Activated naive CD8-positive, alpha-beta T cell treated with anti-CD3 and anti-CD28 coated beads, Interleukin-2, amount 50 U/mL, for 24 hours (primary cell): ENCODE measurements at regions not wholly inside any gene's neighbourhood (a gene's known extent, or its start where the extent isn't known, plus 50 kb on each side); places are given as distances from the start of the nearest gene placed in this dataset.
A peak's percentile ranks its signal among the peaks of the same experiment; 100 is the strongest.

ENCODE experiments used
- ATAC-seq: fragments of 150-1000 bp; cut with Tn5 transposase; one replicate; pipeline ENCODE4 v1.10.0; 2021
- DNase-seq: peaks from one replicate; pipeline ENCODE4 v3.0.0; 2021
- H3K27ac Mint-ChIP-seq: one replicate; pipeline ENCODE4 v1.8.0; 2021; ENCODE audit warnings: mild to moderate bottlenecking, mixed read lengths
- H3K27me3 Mint-ChIP-seq: one replicate; pipeline ENCODE4 v1.8.0; 2021; ENCODE audit warnings: mixed read lengths
- H3K36me3 Mint-ChIP-seq: one replicate; pipeline ENCODE4 v1.8.0; 2021; ENCODE audit warnings: low read depth, mixed read lengths
- H3K4me1 Mint-ChIP-seq: one replicate; pipeline ENCODE4 v1.8.0; 2021; ENCODE audit warnings: mixed read lengths
- H3K4me3 Mint-ChIP-seq: one replicate; pipeline ENCODE4 v1.8.0; 2021; ENCODE audit warnings: mild to moderate bottlenecking, moderate library complexity, mixed read lengths
- H3K9me3 Mint-ChIP-seq: one replicate; pipeline ENCODE4 v1.8.0; 2021; ENCODE audit warnings: mixed read lengths

DNA sequence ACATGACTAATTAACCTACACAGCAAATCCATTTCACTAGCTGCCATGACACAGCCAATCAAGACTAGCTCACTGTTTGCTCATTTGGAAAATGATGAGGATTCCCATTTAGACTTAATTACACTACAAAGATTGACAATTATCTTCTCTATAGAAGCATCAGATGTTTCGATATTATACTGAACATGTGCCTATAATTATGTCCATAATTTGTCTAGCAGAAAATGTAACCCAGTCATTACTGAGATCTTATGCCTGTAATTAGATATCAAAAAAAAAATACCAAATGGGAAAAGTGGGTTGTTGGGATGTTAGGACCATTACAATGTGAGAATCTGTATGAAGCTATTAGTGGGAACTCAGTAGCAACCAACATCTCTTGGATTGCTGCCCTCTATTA, 344.2 kb upstream of the MCTP2 start:
- Mint-ChIP-seq H3K4me1 (no peaks in the 10 kb centered on the region), H3K4me3 (no peak overlapping the region), H3K27ac (no peak overlapping the region), H3K27me3 (peaks cover 3% of the 10 kb centered on the region), H3K36me3 (no peaks in the 10 kb centered on the region), H3K9me3 (no peaks in the 10 kb centered on the region)
- DNase-seq (no peak), ATAC-seq (no peak)

DNA sequence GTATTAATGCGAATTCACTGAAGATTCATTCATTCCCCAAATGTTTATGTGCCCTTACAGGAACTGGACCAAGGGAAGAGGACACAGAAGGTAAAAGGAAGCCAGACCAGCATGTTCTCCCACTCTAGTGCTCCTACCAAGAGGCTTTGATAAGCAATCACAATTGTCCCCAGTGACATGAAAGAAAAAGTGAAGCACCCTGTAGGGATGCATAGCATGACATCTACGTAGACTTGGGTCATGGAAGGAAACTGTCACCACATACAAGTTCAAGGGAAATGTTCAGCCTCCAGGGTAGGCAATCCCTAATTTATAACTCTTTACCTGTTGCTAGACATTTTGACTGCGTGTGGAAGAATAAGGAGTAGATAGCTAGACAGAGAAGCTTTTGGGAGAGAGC, 348.6 kb upstream of the MCTP2 start:
- Mint-ChIP-seq H3K27ac (no peak overlapping the region), H3K4me1 (no peaks in the 10 kb centered on the region), H3K4me3 (no peak overlapping the region), H3K9me3 (no peaks in the 10 kb centered on the region), H3K36me3 (no peaks in the 10 kb centered on the region), H3K27me3 (peaks cover 3% of the 10 kb centered on the region)
- no peak for ATAC-seq
- DNase-seq = no peak

DNA sequence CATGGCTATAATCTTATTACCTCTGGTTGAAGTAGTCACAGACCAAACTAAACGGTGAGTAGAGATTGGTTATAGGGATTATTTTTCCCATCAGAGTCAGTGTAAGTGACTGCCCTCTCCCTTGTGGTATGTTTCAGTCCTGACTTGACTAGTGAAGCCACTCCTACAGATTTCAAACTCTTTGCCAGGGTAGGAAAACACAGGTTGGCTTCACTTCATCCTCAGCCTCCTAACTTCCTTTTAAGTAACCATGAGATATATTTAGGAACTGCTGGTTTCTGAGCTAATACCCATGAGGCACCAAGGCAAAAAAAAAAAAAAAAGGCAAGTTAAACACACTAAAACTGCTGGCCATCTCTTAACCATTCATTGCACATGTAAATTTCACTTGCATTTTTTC, 349.2 kb upstream of the MCTP2 start:
- DNase-seq (no peak), ATAC-seq (no peak)
- no peak overlapping the region for H3K27ac Mint-ChIP-seq
- no peaks in the 10 kb centered on the region for H3K4me1 Mint-ChIP-seq
- no peaks in the 10 kb centered on the region for H3K36me3 Mint-ChIP-seq
- peaks cover 3% of the 10 kb centered on the region for H3K27me3 Mint-ChIP-seq
- H3K4me3 Mint-ChIP-seq = no peak overlapping the region
- no peaks in the 10 kb centered on the region for H3K9me3 Mint-ChIP-seq

DNA sequence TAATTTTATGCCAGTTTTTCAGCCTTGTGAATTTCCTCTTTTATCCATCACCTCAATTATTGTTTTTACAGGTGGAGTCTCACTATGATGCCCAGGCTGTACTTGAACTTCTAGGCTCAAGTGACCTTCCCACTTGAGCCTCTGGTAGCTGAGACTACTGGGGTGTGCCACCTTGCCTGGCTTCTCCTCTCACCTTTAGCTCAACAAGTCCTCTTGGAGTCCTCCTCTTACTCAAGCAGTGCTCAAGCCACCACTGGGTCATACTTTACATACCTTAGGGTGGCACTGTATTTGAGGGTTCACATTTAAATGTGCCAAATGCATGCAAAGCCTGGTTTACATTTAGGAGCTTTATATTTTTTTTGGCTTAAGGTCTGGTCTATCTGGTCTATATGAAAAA, 350.1 kb upstream of the MCTP2 start:
- Mint-ChIP-seq H3K4me1 (no peaks in the 10 kb centered on the region), H3K4me3 (no peak overlapping the region), H3K36me3 (no peaks in the 10 kb centered on the region), H3K27ac (no peak overlapping the region), H3K27me3 (peaks cover 3% of the 10 kb centered on the region), H3K9me3 (no peaks in the 10 kb centered on the region)
- no peak for DNase-seq
- ATAC-seq = no peak

DNA sequence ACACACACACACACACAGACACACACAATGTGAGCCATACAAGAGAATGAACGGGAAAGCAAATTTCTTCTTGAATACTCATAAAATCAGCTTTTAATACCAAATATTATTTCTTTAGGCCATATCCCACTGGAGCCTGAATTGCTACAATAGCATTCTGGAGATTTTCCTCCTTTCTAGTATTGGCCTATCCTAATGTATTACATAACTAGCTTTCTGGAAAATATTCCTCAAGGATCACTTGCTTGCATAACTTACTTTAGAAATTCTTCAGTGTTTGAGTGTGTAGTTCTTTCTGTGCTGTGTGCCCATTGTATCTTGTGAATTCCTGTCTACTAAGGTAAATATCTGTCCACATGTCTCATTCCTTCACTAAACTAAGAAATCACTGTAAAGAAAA, 351.0 kb upstream of the MCTP2 start:
- Mint-ChIP-seq H3K9me3 (no peaks in the 10 kb centered on the region), H3K27me3 (peaks cover 3% of the 10 kb centered on the region), H3K36me3 (no peaks in the 10 kb centered on the region), H3K27ac (no peak overlapping the region), H3K4me3 (no peak overlapping the region), H3K4me1 (no peaks in the 10 kb centered on the region)
- ATAC-seq = no peak
- DNase-seq = no peak

DNA sequence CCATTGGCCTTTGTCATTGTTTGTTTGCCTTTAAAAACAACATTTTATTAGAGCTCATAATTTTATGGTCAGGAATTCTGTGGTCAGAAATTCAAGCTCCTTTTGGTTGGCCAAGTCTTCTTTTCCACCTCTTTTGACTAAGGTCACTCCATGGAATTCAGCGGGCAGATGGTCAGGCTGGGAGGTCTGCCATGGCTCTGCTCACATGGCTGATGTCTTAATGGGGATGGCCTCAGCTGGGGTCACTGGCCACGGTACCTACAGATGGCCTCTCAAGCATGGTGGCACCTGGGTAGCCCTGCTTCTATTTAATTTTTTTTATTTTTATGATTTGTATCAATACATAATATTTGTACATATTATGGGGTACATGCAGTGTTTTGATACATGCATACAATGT, 360.8 kb upstream of the MCTP2 start:
- Mint-ChIP-seq H3K27ac (no peak overlapping the region), H3K4me3 (no peak overlapping the region), H3K4me1 (no peaks in the 10 kb centered on the region), H3K9me3 (no peaks in the 10 kb centered on the region), H3K36me3 (no peaks in the 10 kb centered on the region), H3K27me3 (no peaks in the 10 kb centered on the region)
- ATAC-seq = no peak
- no peak for DNase-seq

DNA sequence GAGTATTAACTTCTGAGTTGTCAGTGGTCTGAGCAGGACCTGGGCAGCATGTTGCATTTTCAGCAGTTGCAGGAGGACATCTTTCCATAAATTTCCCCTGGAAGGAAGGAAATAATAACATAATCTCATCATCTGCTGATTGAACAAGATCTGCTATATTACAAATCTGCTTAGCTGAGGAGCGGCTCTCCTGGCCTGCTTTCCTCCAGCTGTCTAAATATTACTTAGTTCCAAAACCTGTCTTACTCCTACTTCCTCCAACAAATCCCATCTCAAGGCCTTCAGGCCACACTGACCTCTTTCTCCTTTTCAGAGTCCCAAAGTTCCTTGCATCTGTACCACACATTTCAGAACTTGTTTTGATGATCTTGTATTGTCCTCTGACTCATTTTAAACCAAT, 364.4 kb upstream of the MCTP2 start:
- Mint-ChIP-seq H3K9me3 (no peaks in the 10 kb centered on the region), H3K36me3 (no peaks in the 10 kb centered on the region), H3K27me3 (peaks cover 8% of the 10 kb centered on the region), H3K27ac (no peak overlapping the region), H3K4me1 (no peaks in the 10 kb centered on the region), H3K4me3 (no peak overlapping the region)
- DNase-seq (no peak), ATAC-seq (no peak)

DNA sequence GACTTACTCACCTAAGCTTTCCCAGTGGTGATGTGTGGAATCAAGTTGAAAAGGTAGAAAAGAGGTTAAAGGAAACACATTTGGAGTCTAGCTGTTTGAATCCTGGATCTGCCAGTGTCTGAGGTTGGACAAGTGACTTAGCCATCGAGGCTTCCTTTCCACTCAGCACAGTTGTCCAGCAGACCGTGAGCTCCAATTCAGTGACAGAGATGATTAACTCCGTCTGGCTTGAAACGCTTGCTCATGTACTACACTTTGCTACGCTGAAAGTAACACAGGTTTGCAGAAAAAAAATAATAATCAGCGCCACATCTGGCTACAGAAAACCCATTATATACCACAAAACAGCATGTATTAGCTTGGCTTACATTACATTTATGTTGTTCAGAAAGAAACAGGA, 364.9 kb upstream of the MCTP2 start:
- Mint-ChIP-seq H3K4me3 (no peak overlapping the region), H3K27me3 (peaks cover 8% of the 10 kb centered on the region), H3K36me3 (no peaks in the 10 kb centered on the region), H3K4me1 (peaks cover 1% of the 10 kb centered on the region), H3K9me3 (no peaks in the 10 kb centered on the region), H3K27ac (no peak overlapping the region)
- DNase-seq (no peak), ATAC-seq (no peak)

DNA sequence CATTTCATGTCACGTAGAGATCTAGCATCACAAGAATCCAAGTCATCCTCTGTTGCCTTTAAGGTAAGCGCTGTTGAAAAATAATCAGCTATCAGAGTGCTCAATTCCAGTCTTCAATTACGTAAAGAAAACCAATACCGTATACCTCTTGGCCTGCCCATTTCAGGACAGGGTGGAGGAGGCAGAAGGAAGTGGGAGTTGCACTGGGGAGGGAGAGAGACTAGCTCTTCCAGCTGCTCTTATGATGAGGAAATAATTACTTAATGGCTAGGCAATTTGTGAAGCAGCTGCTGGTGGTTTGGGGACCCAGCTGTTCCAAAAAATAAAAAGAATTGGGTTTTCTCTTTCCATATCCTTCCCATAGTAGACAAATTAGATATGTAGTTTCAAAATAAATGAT, 365.8 kb upstream of the MCTP2 start:
- H3K9me3 Mint-ChIP-seq = no peaks in the 10 kb centered on the region
- H3K4me1 Mint-ChIP-seq = peaks cover 4% of the 10 kb centered on the region

DNA sequence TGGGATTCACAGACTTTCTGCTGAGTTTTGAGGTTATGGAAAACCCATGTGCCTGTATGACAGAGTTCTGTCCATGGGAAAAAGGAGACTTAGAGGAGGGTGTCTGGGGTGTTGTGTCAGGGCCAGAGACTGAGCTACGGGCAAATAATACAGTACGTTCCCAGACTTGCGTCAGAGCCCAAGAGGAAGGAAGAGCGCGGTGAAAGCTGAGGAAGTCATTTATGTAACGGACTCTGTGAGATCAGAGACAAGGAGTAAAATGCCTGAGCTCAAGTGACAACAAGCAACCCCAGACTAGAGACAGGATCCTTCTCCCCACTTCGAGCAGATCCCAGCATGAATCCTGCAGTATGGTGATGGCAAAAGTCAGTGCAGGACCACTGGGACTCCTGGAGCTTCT, 368.6 kb upstream of the MCTP2 start:
- H3K9me3 Mint-ChIP-seq = no peaks in the 10 kb centered on the region
- no peak for ATAC-seq
- DNase-seq = no peak
- H3K4me1 Mint-ChIP-seq = peaks cover 4% of the 10 kb centered on the region
- H3K27me3 Mint-ChIP-seq = peaks cover 8% of the 10 kb centered on the region
- H3K36me3 Mint-ChIP-seq = no peaks in the 10 kb centered on the region
- no peak overlapping the region for H3K4me3 Mint-ChIP-seq
- no peak overlapping the region for H3K27ac Mint-ChIP-seq

More for the DNA sequence above, 365.8 kb upstream of the MCTP2 start:
- Mint-ChIP-seq H3K4me3 (no peak overlapping the region), H3K27me3 (peaks cover 8% of the 10 kb centered on the region), H3K36me3 (no peaks in the 10 kb centered on the region), H3K27ac (no peak overlapping the region)
- ATAC-seq (no peak), DNase-seq (no peak)

DNA sequence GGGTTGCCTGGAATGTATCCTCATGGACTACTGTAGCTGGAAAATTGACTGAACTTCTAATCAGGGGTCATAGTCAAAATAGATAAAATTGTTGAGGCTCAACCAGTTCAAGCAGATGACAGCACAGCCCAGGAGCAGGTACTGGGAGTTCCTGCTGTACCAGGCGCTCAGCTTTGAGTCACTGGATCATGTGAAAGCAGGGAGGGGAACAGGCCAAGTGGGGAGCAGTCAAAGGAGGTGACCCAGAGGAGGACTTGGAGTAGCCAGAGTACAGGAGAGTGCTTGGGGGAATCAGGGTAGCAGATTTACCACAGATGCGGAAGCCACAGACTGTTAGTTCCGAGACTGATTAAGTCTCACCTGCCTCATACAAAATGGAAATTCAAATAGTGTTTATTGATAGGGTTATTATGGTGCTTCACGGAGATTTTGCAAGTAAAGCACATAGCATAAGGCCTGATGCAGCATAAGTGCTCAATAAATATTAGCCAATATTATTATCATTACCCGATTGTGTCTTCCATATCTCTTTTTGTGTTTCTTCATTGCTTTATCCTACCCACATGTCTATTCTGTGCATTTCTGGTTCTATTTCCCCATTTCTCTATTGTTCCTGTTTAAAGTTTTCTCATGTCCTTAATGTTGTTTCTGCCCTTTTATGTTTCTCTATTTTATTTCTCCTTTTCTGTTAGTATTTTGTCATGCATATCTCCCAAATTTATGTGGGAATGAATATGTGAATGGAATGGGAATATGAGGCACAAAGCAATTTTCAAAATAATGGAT, 369.2 kb upstream of the MCTP2 start:
- no peak overlapping the region for H3K4me3 Mint-ChIP-seq
- H3K4me1 Mint-ChIP-seq = peaks cover 4% of the 10 kb centered on the region
- ATAC-seq = no peak
- no peak for DNase-seq
- H3K27ac Mint-ChIP-seq = no peak overlapping the region
- H3K27me3 Mint-ChIP-seq = peaks cover 8% of the 10 kb centered on the region
- H3K36me3 Mint-ChIP-seq = no peaks in the 10 kb centered on the region
- H3K9me3 Mint-ChIP-seq = no peaks in the 10 kb centered on the region

DNA sequence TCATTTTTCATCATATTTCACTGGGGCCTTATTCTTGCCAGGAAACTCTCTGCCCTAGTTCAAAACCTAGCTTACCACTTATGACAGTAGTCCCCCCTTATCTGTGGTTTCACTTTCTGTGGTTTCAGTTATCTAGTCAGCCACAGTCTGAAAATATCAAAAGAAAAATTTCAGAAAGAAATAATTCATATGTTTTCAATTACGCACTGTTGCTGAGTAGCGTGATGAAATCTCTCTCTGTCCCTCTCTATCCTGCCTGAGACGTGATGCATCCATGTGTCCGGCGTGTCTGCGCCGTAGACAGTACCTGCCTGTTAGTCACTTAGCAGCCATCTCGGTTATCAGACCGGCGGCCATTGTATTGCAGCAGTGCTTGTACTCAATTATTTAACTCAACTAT, 369.9 kb upstream of the MCTP2 start:
- DNase-seq (peak; percentile 2), ATAC-seq (no peak)

DNA sequence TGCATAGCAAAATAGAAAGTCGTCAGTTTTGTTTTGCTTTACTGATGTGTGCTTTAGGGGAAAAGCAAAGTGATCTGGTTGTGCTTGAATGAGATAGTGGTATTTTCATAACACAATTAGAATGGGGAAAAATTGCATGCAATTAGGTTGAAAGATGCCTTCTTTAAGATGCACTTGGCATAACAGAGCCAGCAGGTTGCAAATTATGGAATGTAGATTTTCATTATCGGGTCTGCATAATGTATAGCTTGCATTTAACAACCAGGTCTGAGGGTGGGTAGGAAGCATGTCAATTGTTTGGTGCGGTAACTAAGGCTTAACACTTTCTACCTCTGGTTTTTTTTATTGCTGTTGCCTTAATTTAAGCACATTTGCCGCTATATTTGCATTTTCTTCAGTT, 370.7 kb upstream of the MCTP2 start:
- H3K9me3 Mint-ChIP-seq = no peaks in the 10 kb centered on the region
- ATAC-seq = no peak

More for the DNA sequence above, 369.9 kb upstream of the MCTP2 start:
- no peak overlapping the region for H3K4me3 Mint-ChIP-seq
- no peaks in the 10 kb centered on the region for H3K36me3 Mint-ChIP-seq
- H3K4me1 Mint-ChIP-seq = peaks cover 4% of the 10 kb centered on the region
- no peak overlapping the region for H3K27ac Mint-ChIP-seq
- H3K9me3 Mint-ChIP-seq = no peaks in the 10 kb centered on the region
- peaks cover 8% of the 10 kb centered on the region for H3K27me3 Mint-ChIP-seq

DNA sequence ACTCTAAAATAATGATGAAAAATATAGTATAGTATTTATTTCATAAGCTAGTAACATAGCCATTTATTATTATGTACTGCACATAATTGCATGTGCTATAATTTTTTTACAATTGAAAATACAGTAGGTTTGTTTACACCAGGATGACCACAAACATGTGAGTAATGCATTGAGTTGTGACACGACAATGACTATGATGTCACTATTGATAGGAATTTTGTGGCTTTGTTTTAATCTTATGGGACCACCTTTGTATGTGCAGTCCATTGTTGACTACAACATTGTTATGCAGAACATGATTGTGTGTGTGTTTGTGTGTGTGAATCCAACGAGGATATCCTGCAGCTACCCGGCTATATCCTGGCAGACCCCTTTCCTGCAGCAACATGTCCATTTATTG, 372.2 kb upstream of the MCTP2 start:
- Mint-ChIP-seq H3K4me1 (peaks cover 4% of the 10 kb centered on the region), H3K27me3 (peaks cover 8% of the 10 kb centered on the region), H3K9me3 (no peaks in the 10 kb centered on the region), H3K36me3 (no peaks in the 10 kb centered on the region), H3K27ac (no peak overlapping the region), H3K4me3 (no peak overlapping the region)
- ATAC-seq (no peak), DNase-seq (no peak)

More for the DNA sequence above, 370.7 kb upstream of the MCTP2 start:
- no peak overlapping the region for H3K27ac Mint-ChIP-seq
- no peak for DNase-seq
- peaks cover 4% of the 10 kb centered on the region for H3K4me1 Mint-ChIP-seq
- peaks cover 8% of the 10 kb centered on the region for H3K27me3 Mint-ChIP-seq
- no peak overlapping the region for H3K4me3 Mint-ChIP-seq
- no peaks in the 10 kb centered on the region for H3K36me3 Mint-ChIP-seq

DNA sequence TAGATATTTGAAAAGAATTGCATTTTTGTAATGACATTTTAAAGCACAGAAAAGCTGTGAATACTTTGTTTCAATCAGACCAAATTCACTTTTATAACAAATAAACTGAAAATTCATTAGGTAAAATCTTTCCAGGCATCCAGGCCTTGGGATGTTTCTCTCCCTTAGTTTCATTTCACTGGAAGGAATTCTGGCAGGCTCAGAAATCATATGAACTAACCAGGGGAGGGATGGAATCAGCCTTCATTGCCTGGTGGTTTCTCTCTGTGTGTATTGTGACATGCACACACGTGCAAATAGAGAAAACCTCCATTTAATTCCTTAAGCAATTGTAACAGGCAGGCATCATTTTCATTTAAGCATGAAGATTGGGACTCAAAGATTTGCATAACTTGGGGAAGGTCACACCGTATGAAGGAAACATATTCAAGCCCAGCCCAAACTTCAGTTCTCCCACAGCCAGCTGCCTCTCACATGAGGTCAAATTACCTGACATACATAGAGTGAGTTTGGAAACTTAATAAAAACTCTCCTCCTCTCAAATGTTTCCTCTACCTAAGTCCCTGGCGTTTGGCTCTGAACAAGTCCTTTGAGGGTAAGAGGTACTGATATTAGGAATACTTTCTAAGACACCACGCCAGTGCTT, 376.1 kb upstream of the MCTP2 start:
- Mint-ChIP-seq H3K27ac (no peak overlapping the region), H3K36me3 (no peaks in the 10 kb centered on the region), H3K9me3 (no peaks in the 10 kb centered on the region), H3K4me1 (no peaks in the 10 kb centered on the region), H3K27me3 (peaks cover 2% of the 10 kb centered on the region), H3K4me3 (no peak overlapping the region)
- ATAC-seq (no peak), DNase-seq (no peak)
